Endothelial cell of umbilical vein (primary cell): ENCODE measurements at regions not wholly inside any gene's neighbourhood (a gene's known extent, or its start where the extent isn't known, plus 50 kb on each side); places are given as distances from the start of the nearest gene placed in this dataset.
"Not testable (repeated sequence)": the region's sequence is repeated elsewhere in the genome, so short reads cannot be mapped to it uniquely, and the experiment has no call there.

ENCODE experiments used
- BruUV-seq: library from RNA; stranded (reverse); fragments of 400-500 nt; replicated peaks from 2 replicates; lab custom pipeline; 2021; lab: Mats Ljungman, UMichigan
- CTCF ChIA-PET: fragments of 300-600, 350-600 bp; sonication (Branson Sonifier 250); formaldehyde crosslinking; loops from one replicate; lab custom pipeline; 2021; ENCODE audit warnings: antibody characterized with exemption, inconsistent platforms; lab: Charles Lee
- POLR2A ChIA-PET: fragments of 300-600, 350-600 bp; sonication (Branson Sonifier 250); formaldehyde crosslinking; loops from one replicate; lab custom pipeline; 2021; ENCODE audit warnings: antibody characterized with exemption, inconsistent platforms; lab: Charles Lee
- DNase-seq: peaks from one replicate; pipeline ENCODE4 v3.0.0-alpha.2; 2011; ENCODE audit warnings: low read depth, low spot score
- FAIRE-seq: peaks from 2 replicates; lab custom pipeline; 2011; peaks lifted over from hg19 to GRCh38; lab: Jason Lieb, UNC
- H2AFZ ChIP-seq: 2 replicates; pipeline ENCODE4 v1.6.0; 2012; ENCODE audit warnings: low read depth, low read length, control low read depth, inconsistent platforms
- H3K27ac ChIP-seq: 2 replicates; pipeline ENCODE4 v1.5.1; 2011; ENCODE audit warnings: low read depth, mild to moderate bottlenecking, control low read depth, low read length, moderate library complexity; ENCODE audit not compliant: insufficient read depth
- H3K27me3 ChIP-seq, 2 experiments: 2 replicates each; pipeline versions ENCODE4 v1.6.0 to v1.6.1; 2011; ENCODE audit warnings: low read length in 2 of 2, mixed read lengths in 1 of 2; ENCODE audit not compliant: control insufficient read depth in 2 of 2, insufficient read depth in 2 of 2
- H3K36me3 ChIP-seq, 2 experiments: 2 replicates in 1 of 2; 3 replicates in 1 of 2; pipeline ENCODE4 v1.5.1; 2011; ENCODE audit warnings: low read length in 2 of 2, mild to moderate bottlenecking in 1 of 2, moderate library complexity in 1 of 2; ENCODE audit not compliant: control insufficient read depth in 2 of 2, insufficient read depth in 2 of 2; ENCODE audit errors: extremely low read depth in 1 of 2
- H3K4me1 ChIP-seq: 3 replicates; pipeline ENCODE4 v1.5.1; 2011; ENCODE audit warnings: mild to moderate bottlenecking, low read length; ENCODE audit not compliant: control insufficient read depth, insufficient read depth; ENCODE audit errors: extremely low read depth
- H3K4me2 ChIP-seq: 2 replicates; pipeline ENCODE4 v1.6.1; 2011; ENCODE audit warnings: low read length, control low read depth, mixed read lengths; ENCODE audit not compliant: insufficient read depth
- H3K4me3 ChIP-seq, 3 experiments: fragments of 200-600 bp in 1 of 3; sonication (generic), shearing (Covaris generic) in 1 of 3; replicated peaks in 1 of 3; 2 replicates each; pipeline ENCODE4 v1.5.1; 2011 to 2016; ENCODE audit warnings: control low read depth in 3 of 3, low read length in 3 of 3, mild to moderate bottlenecking in 2 of 3, inconsistent platforms in 1 of 3, low read depth in 1 of 3, moderate library complexity in 1 of 3; ENCODE audit not compliant: insufficient read depth in 1 of 3
- H3K79me2 ChIP-seq: 2 replicates; pipeline ENCODE4 v1.6.0; 2012; ENCODE audit warnings: low read length, inconsistent platforms; ENCODE audit not compliant: control insufficient read depth, insufficient read depth
- H3K9ac ChIP-seq: replicated peaks from 2 replicates; pipeline ENCODE3; 2011; ENCODE audit warnings: low read length, control low read depth; ENCODE audit not compliant: insufficient read depth; ENCODE audit errors: extremely low read depth
- H3K9me1 ChIP-seq: replicated peaks from 3 replicates; pipeline ENCODE4 v1.6.0; 2011; ENCODE audit warnings: mild to moderate bottlenecking, low read length; ENCODE audit not compliant: control insufficient read depth, insufficient read depth; ENCODE audit errors: extremely low read depth
- H3K9me3 ChIP-seq: replicated peaks from 2 replicates; pipeline ENCODE4 v1.5.1; 2012; ENCODE audit warnings: low read length, inconsistent platforms; ENCODE audit not compliant: control insufficient read depth, insufficient read depth
- H4K20me1 ChIP-seq: replicated peaks from 2 replicates; pipeline ENCODE3; 2011; ENCODE audit warnings: mild to moderate bottlenecking, low read length; ENCODE audit not compliant: control insufficient read depth, insufficient read depth; ENCODE audit errors: extremely low read depth
- dilution Hi-C: fragments of 300-500 bp; cut with MboI; formaldehyde crosslinking; loops from one replicate; pipeline ENCODE4 v1.15.0; 2019; ENCODE audit warnings: low sequenced_read_pairs; ENCODE audit not compliant: extremely low pct_ligation_motif_present
- intact Hi-C: fragments of 100-400 bp; cut with micrococcal nuclease; formaldehyde crosslinking; loops from one replicate; pipeline ENCODE4 v1.10.0; 2022
- TF ChIP-seq, protein P1 (sequence below), 2 donors: IDR thresholded peaks; 1 replicate in 1 of 2; 2 replicates in 1 of 2; pipeline ENCODE4 v1.5.1; 2011; ENCODE audit warnings: low read length in 2 of 2, mild to moderate bottlenecking in 2 of 2, moderate library complexity in 2 of 2, control low read depth in 1 of 2, inconsistent platforms in 1 of 2, low read depth in 1 of 2; ENCODE audit not compliant: insufficient read depth in 1 of 2; ENCODE audit errors: extremely low read depth in 1 of 2

DNA sequence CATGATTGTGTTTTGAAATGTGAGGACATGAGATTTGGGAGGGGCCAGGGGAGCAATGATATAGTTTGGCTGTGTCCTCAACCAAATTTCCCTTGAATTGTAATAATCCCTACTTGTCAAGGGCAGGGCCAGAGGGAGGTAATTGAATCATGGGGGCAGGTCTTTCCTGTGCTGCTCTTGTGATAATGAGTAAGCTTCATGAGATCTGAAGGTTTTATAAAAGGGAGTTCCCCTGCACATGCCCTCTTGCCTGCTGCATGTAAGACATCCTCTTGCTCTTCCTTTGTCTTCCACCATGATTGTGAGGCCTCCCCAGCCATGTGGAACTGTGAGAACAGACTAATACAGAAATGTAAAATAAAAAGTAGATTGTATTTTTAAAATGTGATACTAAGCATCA is 1294.9 kb downstream of the ADGRL3 start:
- ChIA-PET CTCF (no interaction called here), POLR2A (no interaction called here)
- H3K9ac ChIP-seq: no peak overlapping the region
- H3K79me2 ChIP-seq: no peaks in the 10 kb centered on the region
- no peak overlapping the region for H3K4me2 ChIP-seq
- H3K27me3 ChIP-seq: no peaks in the 10 kb centered on the region
- no peak overlapping the region for H2AFZ ChIP-seq
- no peaks in the 10 kb centered on the region for H3K9me1 ChIP-seq
- H3K27ac ChIP-seq: no peak overlapping the region
- intact Hi-C loops (no loop called here), dilution Hi-C loops (no loop called here)
- no peak for DNase-seq
- H3K9me3 ChIP-seq: no peaks in the 10 kb centered on the region
- H3K36me3 ChIP-seq: no peaks in the 10 kb centered on the region
- H3K4me3 ChIP-seq: no peak overlapping the region
- no TSS peak for BruUV-seq
- TF ChIP-seq, protein P1, sequence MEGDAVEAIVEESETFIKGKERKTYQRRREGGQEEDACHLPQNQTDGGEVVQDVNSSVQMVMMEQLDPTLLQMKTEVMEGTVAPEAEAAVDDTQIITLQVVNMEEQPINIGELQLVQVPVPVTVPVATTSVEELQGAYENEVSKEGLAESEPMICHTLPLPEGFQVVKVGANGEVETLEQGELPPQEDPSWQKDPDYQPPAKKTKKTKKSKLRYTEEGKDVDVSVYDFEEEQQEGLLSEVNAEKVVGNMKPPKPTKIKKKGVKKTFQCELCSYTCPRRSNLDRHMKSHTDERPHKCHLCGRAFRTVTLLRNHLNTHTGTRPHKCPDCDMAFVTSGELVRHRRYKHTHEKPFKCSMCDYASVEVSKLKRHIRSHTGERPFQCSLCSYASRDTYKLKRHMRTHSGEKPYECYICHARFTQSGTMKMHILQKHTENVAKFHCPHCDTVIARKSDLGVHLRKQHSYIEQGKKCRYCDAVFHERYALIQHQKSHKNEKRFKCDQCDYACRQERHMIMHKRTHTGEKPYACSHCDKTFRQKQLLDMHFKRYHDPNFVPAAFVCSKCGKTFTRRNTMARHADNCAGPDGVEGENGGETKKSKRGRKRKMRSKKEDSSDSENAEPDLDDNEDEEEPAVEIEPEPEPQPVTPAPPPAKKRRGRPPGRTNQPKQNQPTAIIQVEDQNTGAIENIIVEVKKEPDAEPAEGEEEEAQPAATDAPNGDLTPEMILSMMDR (IDR thresholded peaks at IDR 0.05; ENCODE audit: extremely low read depth in 1 of 2, insufficient read depth in 1 of 2, low read depth in 1 of 2, low read length in 2 of 2): no peak
- no peaks in the 10 kb centered on the region for H4K20me1 ChIP-seq
- H3K4me1 ChIP-seq: no peaks in the 10 kb centered on the region
- FAIRE-seq: no peak

DNA sequence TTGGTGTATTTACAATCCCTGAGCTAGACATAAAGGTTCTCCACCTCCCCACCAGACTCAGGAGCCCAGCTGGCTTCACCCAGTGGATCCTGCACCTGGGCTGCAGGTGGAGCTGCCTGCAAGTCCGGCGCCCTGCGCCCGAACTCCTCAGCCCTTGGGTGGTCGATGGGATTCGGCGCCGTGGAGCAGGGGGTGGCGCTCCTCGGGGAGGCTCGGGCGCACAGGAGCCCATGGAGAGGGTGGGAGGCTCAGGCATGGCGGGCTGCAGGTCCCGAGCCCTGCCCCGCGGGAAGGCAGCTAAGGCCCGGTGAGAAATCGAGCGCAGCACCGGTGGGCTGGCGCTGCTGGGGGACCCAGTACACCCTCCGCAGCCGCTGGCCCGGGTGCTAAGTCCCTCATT is 1291.6 kb downstream of the ADGRL3 start:
- H3K9ac ChIP-seq, POLR2A ChIA-PET, H3K36me3 ChIP-seq, DNase-seq, FAIRE-seq, H3K4me1 ChIP-seq, H3K9me3 ChIP-seq, H4K20me1 ChIP-seq, H2AFZ ChIP-seq, H3K27ac ChIP-seq, CTCF ChIA-PET, H3K27me3 ChIP-seq, H3K79me2 ChIP-seq, dilution Hi-C loops, H3K4me2 ChIP-seq, H3K9me1 ChIP-seq, BruUV-seq, H3K4me3 ChIP-seq, intact Hi-C loops: not testable (repeated sequence)
